CD4-positive, alpha-beta T cell treated with Interleukin-21 for 1 hour (primary cell): ENCODE measurements at regions not wholly inside any gene's neighbourhood (a gene's known extent, or its start where the extent isn't known, plus 50 kb on each side); places are given as distances from the start of the nearest gene placed in this dataset.
"Not testable (repeated sequence)": the region's sequence is repeated elsewhere in the genome, so short reads cannot be mapped to it uniquely, and the experiment has no call there.

Experiments
- DNase-seq: peaks from one replicate; pipeline ENCODE4 v3.0.0-alpha.2; 2020

- no peak for DNase-seq
Observed at GRCh38 chr3:152623286-152623911, 211.5 kb upstream of the P2RY1 start.

- DNase-seq = no peak
Observed at GRCh38 chr3:152626226-152626625, 208.7 kb upstream of the P2RY1 start.

DNA sequence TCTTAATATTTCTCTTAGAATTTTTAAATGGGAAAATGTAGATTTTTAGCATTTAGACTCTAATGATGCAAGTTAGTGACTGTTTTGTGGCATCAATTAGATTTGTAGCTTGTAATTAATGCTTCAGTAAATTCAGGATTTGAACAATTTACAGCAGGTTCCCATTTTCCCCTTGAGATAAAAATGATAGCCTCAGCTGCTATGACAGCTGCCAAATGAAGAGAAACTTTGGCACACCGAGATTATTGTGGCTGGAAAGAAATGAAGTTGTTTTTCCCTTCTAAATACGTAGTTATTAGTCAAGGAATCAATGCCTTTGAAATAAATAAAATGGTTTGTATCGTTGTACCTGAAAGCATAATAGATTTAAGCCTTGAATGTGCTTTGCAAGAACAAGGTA lies 206.4 kb upstream of the P2RY1 start:
- DNase-seq = no peak

DNA sequence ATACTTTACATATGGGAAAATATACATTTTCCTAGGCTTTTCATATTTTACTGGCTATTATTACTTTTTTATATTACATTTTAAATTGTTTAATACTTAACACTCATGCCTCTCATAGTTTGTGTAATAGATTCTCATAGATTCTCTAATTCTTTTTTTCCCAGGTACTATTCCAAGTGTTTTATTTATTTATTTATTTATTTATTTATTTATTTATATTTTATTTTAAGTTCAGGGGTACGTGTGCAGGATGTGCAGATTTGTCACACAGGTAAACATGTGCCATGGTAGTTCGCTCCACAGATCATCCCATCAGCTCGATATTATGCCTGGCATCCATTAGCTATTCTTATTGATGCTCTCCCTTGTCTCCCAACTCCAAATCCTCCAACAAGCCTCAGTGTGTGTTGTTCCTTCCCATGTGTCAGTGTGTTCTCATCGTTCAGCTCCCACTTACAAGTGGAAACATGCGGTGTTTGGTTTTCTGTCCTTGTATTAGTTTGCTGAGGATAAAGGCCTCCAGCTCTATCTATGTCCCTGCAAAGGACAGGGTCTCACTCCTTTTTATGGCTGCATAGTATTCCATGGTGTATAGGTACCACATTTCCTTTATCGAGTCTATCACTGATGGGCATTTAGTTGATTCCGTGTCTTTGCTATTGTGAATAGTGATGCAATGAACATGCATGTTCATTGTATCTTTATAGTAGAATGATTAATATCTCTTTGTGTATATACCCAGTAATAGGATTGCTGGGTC lies 205.4 kb upstream of the P2RY1 start:
- DNase-seq = no peak

GRCh38 chr3:152635389-152635788 lies 199.5 kb upstream of the P2RY1 start:
- no peak for DNase-seq

DNA sequence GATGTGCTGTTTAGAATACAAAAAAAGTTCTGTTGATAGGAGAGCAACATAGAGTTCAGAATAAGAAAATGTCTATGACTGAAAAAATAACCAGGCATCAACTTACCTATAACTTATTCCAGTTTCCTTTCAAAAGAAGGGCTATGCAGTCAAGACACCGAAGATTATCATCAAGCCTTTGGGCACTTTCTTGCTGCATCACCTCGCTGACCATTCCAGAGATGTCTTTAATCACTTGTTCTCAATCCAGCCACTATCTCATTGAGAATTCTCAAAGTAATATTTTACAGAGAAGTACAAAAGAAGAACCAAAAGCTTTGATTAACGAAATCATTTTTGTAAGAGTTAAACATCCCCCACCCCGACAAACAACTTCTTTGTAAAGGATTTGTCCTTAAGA lies 198.3 kb upstream of the P2RY1 start:
- no peak for DNase-seq

- no peak for DNase-seq
Observed at GRCh38 chr3:152638214-152638613, 196.7 kb upstream of the P2RY1 start.

- no peak for DNase-seq
Observed at GRCh38 chr3:152638707-152639450, 196.1 kb upstream of the P2RY1 start.

GRCh38 chr3:152641198-152641597 lies 193.7 kb upstream of the P2RY1 start:
- DNase-seq = no peak

- DNase-seq = no peak
Observed at GRCh38 chr3:152642658-152643057, 192.3 kb upstream of the P2RY1 start.

DNA sequence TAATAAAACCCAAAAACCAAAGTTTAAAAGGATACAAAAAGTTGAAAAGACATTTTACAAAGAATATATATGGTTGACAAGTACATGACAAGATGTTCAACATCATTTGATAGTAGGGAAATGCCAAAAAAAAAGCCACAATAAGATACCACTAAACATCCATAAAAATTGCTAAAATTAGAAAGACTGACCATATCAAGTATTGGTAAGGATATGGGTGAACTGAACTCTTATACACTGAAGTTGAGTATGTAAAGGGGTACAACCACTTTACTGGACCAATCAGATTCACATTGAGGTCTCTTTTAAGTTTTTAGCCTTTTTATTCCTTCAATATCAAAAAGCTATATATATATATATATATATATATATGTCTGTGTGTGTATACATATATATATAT lies 190.5 kb upstream of the P2RY1 start:
- no peak for DNase-seq

DNA sequence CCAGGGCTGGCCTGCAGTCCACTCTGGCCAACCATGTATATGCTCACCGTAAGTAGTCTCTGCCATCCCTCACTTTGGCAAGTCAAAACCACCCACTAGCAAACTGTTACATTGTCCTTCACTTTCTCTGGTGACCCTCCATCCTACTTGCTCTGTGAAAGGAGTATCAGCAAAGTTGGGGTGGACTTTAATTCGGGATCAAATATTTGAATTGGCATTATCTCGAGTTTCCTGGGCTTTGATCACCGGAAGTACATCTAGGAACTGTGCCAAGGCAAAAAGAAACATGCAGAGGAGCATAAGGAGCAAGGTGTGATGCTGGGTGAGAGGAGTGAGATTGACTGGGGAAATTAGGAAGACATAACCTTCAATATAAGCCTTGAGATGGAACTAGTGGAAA lies 188.9 kb upstream of the P2RY1 start:
- DNase-seq = no peak

DNA sequence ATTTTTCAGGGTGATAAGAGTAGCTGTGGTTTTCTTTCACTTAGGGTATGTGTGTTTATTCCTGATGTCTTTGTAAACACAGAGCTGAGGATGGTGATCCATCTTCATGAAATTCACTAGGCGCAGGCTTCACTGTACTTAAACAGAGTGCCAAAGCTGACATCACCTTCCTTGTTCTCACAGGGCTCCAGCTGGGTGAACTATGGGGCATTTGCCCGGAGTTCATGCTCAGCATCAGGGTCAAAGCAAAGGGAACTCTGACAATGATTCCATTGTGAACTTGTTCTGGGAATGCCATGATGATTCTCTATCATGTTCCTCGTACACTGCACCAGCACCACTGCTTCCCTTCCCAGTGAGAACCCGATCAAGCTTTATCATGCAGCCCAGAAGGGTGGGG lies 184.8 kb upstream of the P2RY1 start:
- DNase-seq = no peak

GRCh38 chr3:152650923-152651322 lies 184.0 kb upstream of the P2RY1 start:
- DNase-seq = not testable (repeated sequence)

DNA sequence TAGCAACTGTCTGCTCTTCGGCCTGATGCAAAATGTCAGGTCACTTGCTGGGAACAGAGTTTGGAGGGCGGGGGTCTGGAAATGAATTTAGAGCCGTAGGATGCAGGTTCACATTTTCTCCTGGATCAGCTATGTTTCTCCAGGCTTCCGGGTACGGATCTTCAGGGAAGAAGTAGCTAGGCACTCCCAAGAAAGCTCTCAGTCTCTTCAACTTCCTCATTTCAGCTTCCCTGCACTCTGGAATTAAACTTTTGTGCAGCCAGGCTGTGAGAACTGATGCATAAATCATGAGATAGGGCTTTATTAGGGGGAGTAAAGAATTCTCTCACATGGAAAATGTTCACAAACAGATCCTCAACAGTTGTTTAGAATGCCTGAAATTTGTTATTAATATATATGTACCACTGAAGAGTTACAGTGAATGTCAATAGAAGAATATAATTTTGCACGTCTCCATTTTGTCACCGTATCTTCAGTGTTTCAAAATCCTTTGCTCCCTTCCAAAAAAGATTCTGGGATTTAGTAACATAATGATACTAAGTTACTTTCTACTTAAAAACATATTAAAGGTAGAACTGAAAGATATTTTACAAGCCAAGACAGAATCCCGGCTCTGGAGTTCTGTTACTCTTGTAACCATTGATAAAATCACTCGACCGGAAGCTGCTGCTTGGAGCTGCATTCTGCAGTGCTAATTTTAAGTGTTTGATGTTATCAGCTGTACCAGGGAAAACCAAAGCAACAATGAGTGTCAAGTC lies 178.5 kb upstream of the P2RY1 start:
- DNase-seq = no peak

GRCh38 chr3:152656972-152657355 lies 178.0 kb upstream of the P2RY1 start:
- DNase-seq = no peak

- DNase-seq = no peak
Observed at GRCh38 chr3:152658977-152659720, 175.8 kb upstream of the P2RY1 start.

- no peak for DNase-seq
Observed at GRCh38 chr3:152662157-152662556, 172.8 kb upstream of the P2RY1 start.

DNA sequence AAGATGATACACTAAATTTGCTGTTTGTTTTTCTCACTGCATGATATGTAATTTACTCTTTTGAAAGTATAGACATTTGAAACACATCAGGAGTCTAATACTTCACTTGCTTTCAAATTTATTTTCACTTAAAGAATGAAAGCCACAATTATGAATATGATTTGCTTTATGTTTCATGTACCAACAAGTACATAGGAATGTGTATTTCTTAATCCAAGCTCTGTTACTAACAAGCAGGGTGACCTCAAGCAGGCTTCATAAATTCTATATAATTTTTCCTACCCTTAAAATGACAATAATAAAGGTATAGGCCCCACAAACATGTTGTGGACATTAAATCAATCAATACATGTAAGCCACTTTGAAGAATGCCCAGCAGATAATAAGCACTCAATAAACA lies 170.2 kb upstream of the P2RY1 start:
- no peak for DNase-seq

DNA sequence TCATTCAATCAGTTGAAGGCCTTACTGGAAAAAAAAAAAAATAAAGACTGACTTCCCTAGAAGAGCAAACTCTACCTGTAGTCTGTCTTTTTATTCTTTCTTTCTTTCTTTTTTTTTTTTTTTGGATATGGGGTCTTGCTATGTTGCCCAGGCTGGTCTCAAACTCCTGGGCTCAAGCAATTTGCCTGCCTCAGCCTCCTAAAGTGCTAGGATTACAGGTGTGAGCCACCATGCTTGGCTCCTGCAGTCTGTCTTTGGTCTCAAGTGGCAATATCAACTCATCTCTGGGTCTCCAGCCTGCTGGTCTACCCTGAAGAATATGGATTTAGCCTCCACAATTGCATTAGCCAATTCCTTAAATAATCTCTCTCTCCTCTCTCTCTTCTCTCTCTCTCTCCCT lies 167.7 kb upstream of the P2RY1 start:
- no peak for DNase-seq

DNA sequence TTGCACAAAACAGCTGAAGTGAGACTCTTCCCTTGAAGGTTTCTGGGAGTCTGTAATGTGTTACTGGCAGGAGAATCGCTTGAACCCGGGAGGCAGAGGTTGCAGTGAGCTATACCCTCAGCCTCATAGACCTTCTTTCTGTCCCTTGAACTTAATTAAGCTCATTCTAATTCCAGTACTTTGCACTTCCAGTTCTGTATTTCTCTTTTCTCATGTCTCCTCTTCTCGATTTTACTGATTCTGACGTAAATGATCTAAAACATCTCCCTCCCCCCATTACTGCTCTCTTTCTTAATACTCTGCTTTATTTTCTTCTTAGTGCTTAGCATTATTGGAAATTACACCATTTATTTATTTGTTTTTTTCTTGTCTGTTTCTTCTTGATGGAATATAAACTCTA lies 165.4 kb upstream of the P2RY1 start:
- no peak for DNase-seq

GRCh38 chr3:152671446-152672319 lies 163.2 kb upstream of the P2RY1 start:
- no peak for DNase-seq
